ENCODE measurements at regions not wholly inside any gene's neighbourhood (a gene's known extent, or its start where the extent isn't known, plus 50 kb on each side); places are given as distances from the start of the nearest gene placed in this dataset.
"Not testable (repeated sequence)": the region's sequence is repeated elsewhere in the genome, so short reads cannot be mapped to it uniquely, and the experiment has no call there.

GRCh38 chr7:73170902-73171301 is 85.1 kb upstream of the SPDYE9 start:
- DNase-seq (peak in 2 of 3 donors; percentile 23 to 25), ATAC-seq (peak in 2 of 4 donors; percentile 44)
- intact Hi-C loops (cut with DNase I); H3K4me3 ChIP-seq; H3K27ac ChIP-seq; H3K4me1 ChIP-seq; H3K27me3 ChIP-seq; H3K36me3 ChIP-seq; H3K9me3 ChIP-seq: not testable (repeated sequence)
- 88% methylated on average over 2 of the region's 6 CpGs for WGBS (ENCODE audit: insufficient coverage, low coverage, low lambda C conversion rate, missing lambda C conversion rate)

- H3K4me3 ChIP-seq; DNase-seq; intact Hi-C loops (cut with DNase I); H3K4me1 ChIP-seq; H3K36me3 ChIP-seq; ATAC-seq; H3K9me3 ChIP-seq; H3K27ac ChIP-seq; H3K27me3 ChIP-seq: not testable (repeated sequence)
- 100% methylated on average over 4 of the region's 5 CpGs for WGBS (ENCODE audit: insufficient coverage, low coverage, low lambda C conversion rate, missing lambda C conversion rate)
Measured at GRCh38 chr7:73170415-73170814, 84.6 kb upstream of the SPDYE9 start.

GRCh38 chr7:73166152-73166551 is 80.3 kb upstream of the SPDYE9 start:
- no CpG with 5 or more reads among the region's 5 CpGs for WGBS (ENCODE audit: insufficient coverage, low coverage, low lambda C conversion rate, missing lambda C conversion rate)
- H3K4me1 ChIP-seq; ATAC-seq; H3K9me3 ChIP-seq; H3K27me3 ChIP-seq; H3K4me3 ChIP-seq; DNase-seq; H3K27ac ChIP-seq; intact Hi-C loops (cut with DNase I); H3K36me3 ChIP-seq: not testable (repeated sequence)

GRCh38 chr7:73162680-73163079 is 76.8 kb upstream of the SPDYE9 start:
- H3K36me3 ChIP-seq; H3K4me1 ChIP-seq; H3K27me3 ChIP-seq; H3K9me3 ChIP-seq; DNase-seq; intact Hi-C loops (cut with DNase I); H3K27ac ChIP-seq; H3K4me3 ChIP-seq: not testable (repeated sequence)
- peak in 3 of 4 donors; percentile 51 to 77 (median 73) for ATAC-seq
- WGBS (ENCODE audit: insufficient coverage, low coverage, low lambda C conversion rate, missing lambda C conversion rate): no CpG with 5 or more reads among the region's 7 CpGs

- no CpG with 5 or more reads among the region's 4 CpGs for WGBS (ENCODE audit: insufficient coverage, low coverage, low lambda C conversion rate, missing lambda C conversion rate)
- H3K27me3 ChIP-seq; H3K9me3 ChIP-seq; H3K4me1 ChIP-seq; intact Hi-C loops (cut with DNase I); H3K4me3 ChIP-seq; DNase-seq; H3K27ac ChIP-seq; H3K36me3 ChIP-seq; ATAC-seq: not testable (repeated sequence)
Measured at GRCh38 chr7:73161727-73162126, 75.9 kb upstream of the SPDYE9 start.

DNA sequence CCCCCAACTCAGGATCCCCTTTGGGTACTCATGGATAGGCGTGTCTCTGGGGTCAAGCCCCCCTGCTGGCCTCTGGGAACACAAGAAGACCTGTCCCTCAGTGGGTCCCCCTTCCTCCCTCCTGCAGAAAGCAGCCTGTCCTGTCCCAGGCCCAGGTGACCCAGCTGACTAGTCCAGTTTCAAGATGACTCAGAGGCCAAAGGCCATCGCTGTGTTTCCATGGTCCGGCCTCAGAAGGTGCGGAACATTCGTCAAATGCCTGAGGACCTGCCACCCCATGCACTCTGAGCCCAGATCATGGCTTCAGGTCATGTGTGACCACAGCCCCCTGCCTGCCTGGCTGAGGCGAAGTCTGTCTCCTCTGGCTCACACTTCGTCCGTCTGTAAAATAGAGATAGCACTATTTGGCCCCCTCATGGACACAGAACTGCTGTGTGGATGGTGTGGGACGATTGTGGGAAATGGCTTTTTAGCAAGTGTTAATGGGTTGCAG is 71.4 kb upstream of the SPDYE9 start:
- H3K27ac ChIP-seq; intact Hi-C loops (cut with DNase I); H3K9me3 ChIP-seq; H3K4me3 ChIP-seq; H3K4me1 ChIP-seq; H3K27me3 ChIP-seq; DNase-seq; H3K36me3 ChIP-seq: not testable (repeated sequence)
- ATAC-seq: peak; percentile 1 to 78 (median 30)
- WGBS (ENCODE audit: insufficient coverage, low coverage, low lambda C conversion rate, missing lambda C conversion rate): no CpG with 5 or more reads among the region's 9 CpGs

DNA sequence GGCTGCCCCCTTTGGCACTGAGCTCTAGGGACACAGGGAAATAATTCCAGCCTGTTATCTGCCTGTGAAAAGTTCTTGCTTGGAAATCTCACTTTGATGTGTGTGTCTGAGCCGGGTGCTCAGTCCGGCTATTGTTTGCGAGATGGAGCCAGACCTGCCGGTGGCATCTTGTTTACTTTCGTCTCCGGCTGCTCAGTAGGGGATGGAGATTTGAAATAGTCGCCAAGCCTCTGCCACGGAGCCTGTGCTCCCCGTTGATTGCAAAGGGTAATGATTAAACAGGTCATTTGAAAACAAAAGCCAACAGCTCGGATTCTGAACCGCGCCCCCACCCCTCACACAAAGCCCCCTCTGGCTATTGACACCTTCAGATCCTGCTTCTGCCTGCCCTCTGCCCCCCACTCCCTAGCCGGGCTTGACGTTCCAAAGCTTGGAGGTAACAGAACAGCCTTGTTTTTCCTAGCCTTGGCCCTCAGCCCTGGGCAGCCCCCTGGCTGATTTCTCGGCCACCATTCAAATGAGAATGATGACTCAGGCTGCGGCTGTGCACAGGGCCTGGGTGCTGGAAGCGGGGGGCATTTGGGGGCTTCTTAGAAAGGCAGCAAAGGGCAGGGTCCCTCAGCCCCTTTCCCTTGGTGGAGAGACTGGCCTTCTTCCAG is 70.8 kb upstream of the SPDYE9 start:
- ATAC-seq (peak; percentile 67 to 79 (median 70)), DNase-seq (peak; percentile 43 to 59 (median 47))
- H3K4me3 ChIP-seq; intact Hi-C loops (cut with DNase I); H3K27ac ChIP-seq; H3K36me3 ChIP-seq; H3K9me3 ChIP-seq; H3K27me3 ChIP-seq; H3K4me1 ChIP-seq: not testable (repeated sequence)
- WGBS (ENCODE audit: insufficient coverage, low coverage, low lambda C conversion rate, missing lambda C conversion rate): 25% methylated on average over 9 of the region's 17 CpGs

- peak; percentile 82 to 95 (median 90) for ATAC-seq
- H3K36me3 ChIP-seq; H3K4me1 ChIP-seq; H3K27ac ChIP-seq; H3K9me3 ChIP-seq; intact Hi-C loops (cut with DNase I); H3K27me3 ChIP-seq: not testable (repeated sequence)
- 0% methylated on average over 3 of the region's 48 CpGs for WGBS (ENCODE audit: insufficient coverage, low coverage, low lambda C conversion rate, missing lambda C conversion rate)
- peak; percentile 83 to 90 (median 86) for DNase-seq
- H3K4me3 ChIP-seq: peak overlapping the region; percentile 26 to 48 (median 32)
- peak; percentile 46 for TF ChIP-seq POLR2A (IDR thresholded peaks at IDR 0.05)
Measured at GRCh38 chr7:73154586-73155038, 68.8 kb upstream of the SPDYE9 start.

GRCh38 chr7:73153921-73154585 is 68.2 kb upstream of the SPDYE9 start:
- 9% methylated on average over 4 of the region's 23 CpGs for WGBS (ENCODE audit: insufficient coverage, low coverage, low lambda C conversion rate, missing lambda C conversion rate)
- H3K9me3 ChIP-seq; H3K4me3 ChIP-seq; H3K27me3 ChIP-seq; intact Hi-C loops (cut with DNase I); H3K27ac ChIP-seq; H3K36me3 ChIP-seq; H3K4me1 ChIP-seq: not testable (repeated sequence)
- DNase-seq (peak; percentile 17 to 33 (median 30)), ATAC-seq (peak in 2 of 4 donors; percentile 6 to 10)

DNA sequence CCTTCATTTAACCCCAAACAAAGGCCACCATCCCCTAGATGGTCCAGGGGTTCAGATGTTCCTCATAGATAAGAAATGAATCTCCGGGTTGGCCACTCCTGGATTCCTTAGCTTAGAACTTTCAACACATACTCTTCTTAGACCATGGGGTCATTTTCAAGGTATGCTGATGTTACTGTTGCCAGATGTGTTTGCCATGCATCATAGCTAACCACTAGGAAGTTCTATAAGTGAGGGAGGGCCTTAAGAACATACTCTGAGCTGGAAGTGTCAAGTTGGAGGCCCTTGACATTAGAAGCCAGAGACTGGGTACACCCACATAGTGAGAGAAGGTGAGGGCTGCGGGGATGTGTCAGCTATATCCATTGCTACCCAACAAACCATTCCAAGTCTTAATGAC is 62.7 kb upstream of the SPDYE9 start:
- H3K36me3 ChIP-seq; H3K4me3 ChIP-seq; H3K9me3 ChIP-seq; intact Hi-C loops (cut with DNase I); H3K27ac ChIP-seq; ATAC-seq; DNase-seq; H3K27me3 ChIP-seq; H3K4me1 ChIP-seq: not testable (repeated sequence)
- WGBS (ENCODE audit: insufficient coverage, low coverage, low lambda C conversion rate, missing lambda C conversion rate): no CpG with 5 or more reads among the region's 2 CpGs

- WGBS (ENCODE audit: insufficient coverage, low coverage, low lambda C conversion rate, missing lambda C conversion rate): 83% methylated on average over 2 of the region's 6 CpGs
- peak in 1 of 3 donors; percentile 37 for DNase-seq
- H3K27me3 ChIP-seq; H3K36me3 ChIP-seq; ATAC-seq; H3K9me3 ChIP-seq; H3K4me1 ChIP-seq; H3K27ac ChIP-seq; H3K4me3 ChIP-seq; intact Hi-C loops (cut with DNase I): not testable (repeated sequence)
Measured at GRCh38 chr7:73147681-73148080, 61.8 kb upstream of the SPDYE9 start.
